Body of pancreas (tissue), 4 donors: ENCODE measurements at regions not wholly inside any gene's neighbourhood (a gene's known extent, or its start where the extent isn't known, plus 50 kb on each side); places are given as distances from the start of the nearest gene placed in this dataset.

Experiments
- ATAC-seq: fragments of 150-250 bp; one replicate; pipeline ENCODE4 v1.9.1; 2016
- DNase-seq, 4 donors: peaks; one replicate each; pipeline ENCODE4 v3.0.0-alpha.2; 2019
- H3K27ac ChIP-seq, 4 donors: fragments of 200-600 bp; sonication (generic); 1 replicate in 3 of 4; 2 replicates in 1 of 4; pipeline versions ENCODE4 v1.5.1 to v1.6.1; 2016 to 2019; ENCODE audit warnings: mild to moderate bottlenecking in 1 of 4, mixed read lengths in 1 of 4, moderate library complexity in 1 of 4
- H3K27me3 ChIP-seq, 2 donors: fragments of 200-600 bp; sonication (generic); one replicate each; pipeline ENCODE4 v1.6.0; 2016; ENCODE audit warnings: mild to moderate bottlenecking in 1 of 2
- H3K36me3 ChIP-seq, 2 donors: fragments of 200-600 bp; sonication (generic); replicated peaks in 1 of 2; 2 replicates each; pipeline ENCODE4 v1.5.1; 2016; ENCODE audit warnings: low read depth in 2 of 2; ENCODE audit not compliant: insufficient read depth in 1 of 2
- H3K4me1 ChIP-seq: fragments of 200-600 bp; sonication (generic); one replicate; pipeline ENCODE4 v1.6.0; 2016
- H3K4me3 ChIP-seq, 2 donors: fragments of 200-600 bp; sonication (generic); 1 replicate in 1 of 2; 2 replicates in 1 of 2; pipeline ENCODE4 v1.5.1; 2016 to 2019
- H3K9me3 ChIP-seq, 3 donors: fragments of 200-600 bp; sonication (generic); 1 replicate in 2 of 3; 2 replicates in 1 of 3; pipeline ENCODE4 v1.5.1; 2016
- POLR2A ChIP-seq, 3 donors: fragments of 450-650 bp; IDR thresholded peaks; one replicate each; pipeline ENCODE4 v1.6.1; 2016; ENCODE audit warnings: antibody characterized with exemption in 3 of 3, mild to moderate bottlenecking in 2 of 3
- WGBS, 2 donors: methylation state at CpG; one replicate each; pipeline ENCODE4 v1.1.5; 2017; 5-methylcytosine and 5-hydroxymethylcytosine counted together
- intact Hi-C: fragments of 100-400 bp; cut with DNase I; formaldehyde crosslinking; loops from one replicate; pipeline ENCODE4 v1.15.1; 2023
- TF ChIP-seq, protein P1 (sequence below), 7 experiments: fragments of 450-650 bp in 4 of 7; fragments of 200-600 bp in 3 of 7; sonication (generic) in 3 of 7; IDR thresholded peaks; one replicate each; pipeline ENCODE4 v1.5.1; 2016 to 2019; ENCODE audit warnings: antibody characterized with exemption in 7 of 7

- DNase-seq (no peak), ATAC-seq (no peak)
- no peak for TF ChIP-seq POLR2A (IDR thresholded peaks at IDR 0.05)
- TF ChIP-seq, protein P1, sequence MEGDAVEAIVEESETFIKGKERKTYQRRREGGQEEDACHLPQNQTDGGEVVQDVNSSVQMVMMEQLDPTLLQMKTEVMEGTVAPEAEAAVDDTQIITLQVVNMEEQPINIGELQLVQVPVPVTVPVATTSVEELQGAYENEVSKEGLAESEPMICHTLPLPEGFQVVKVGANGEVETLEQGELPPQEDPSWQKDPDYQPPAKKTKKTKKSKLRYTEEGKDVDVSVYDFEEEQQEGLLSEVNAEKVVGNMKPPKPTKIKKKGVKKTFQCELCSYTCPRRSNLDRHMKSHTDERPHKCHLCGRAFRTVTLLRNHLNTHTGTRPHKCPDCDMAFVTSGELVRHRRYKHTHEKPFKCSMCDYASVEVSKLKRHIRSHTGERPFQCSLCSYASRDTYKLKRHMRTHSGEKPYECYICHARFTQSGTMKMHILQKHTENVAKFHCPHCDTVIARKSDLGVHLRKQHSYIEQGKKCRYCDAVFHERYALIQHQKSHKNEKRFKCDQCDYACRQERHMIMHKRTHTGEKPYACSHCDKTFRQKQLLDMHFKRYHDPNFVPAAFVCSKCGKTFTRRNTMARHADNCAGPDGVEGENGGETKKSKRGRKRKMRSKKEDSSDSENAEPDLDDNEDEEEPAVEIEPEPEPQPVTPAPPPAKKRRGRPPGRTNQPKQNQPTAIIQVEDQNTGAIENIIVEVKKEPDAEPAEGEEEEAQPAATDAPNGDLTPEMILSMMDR (IDR thresholded peaks at IDR 0.05), result no peak
- WGBS, 2 donors, result 68 to 77% methylated on average over 2 of the region's 2 CpGs
- no peaks in the 10 kb centered on the region for H3K9me3 ChIP-seq
- no peaks in the 10 kb centered on the region for H3K4me1 ChIP-seq
- peaks cover 0 to 4% of the 10 kb centered on the region in 2 donors for H3K27me3 ChIP-seq
- H3K36me3 ChIP-seq, result no peaks in the 10 kb centered on the region
- no peak overlapping the region for H3K27ac ChIP-seq
- intact Hi-C loops, result no loop called here
- no peak overlapping the region for H3K4me3 ChIP-seq
These were observed 117.8 kb upstream of the NRXN1 start for GRCh38 chr2:51149725-51150124.

DNA sequence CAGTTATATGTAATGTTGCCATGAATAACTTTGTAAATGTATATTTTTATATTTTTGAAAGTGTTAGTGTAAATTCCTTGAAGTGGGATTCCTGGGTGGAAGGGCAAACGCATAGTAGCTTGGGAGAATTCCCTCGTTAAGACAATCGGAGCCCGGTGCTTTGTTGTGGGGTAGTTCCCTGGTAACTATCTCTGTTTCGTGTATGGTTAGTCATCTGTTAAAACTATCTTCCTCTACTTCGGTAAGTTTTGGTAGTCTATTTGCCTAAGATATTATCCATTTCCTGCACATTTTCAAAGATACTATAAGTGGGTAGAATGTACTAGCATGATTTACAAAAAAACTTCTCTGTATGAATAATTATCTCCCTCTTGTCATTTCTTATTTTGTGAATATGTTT, 113.8 kb upstream of the NRXN1 start:
- Histone ChIP-seq H3K36me3 (no peaks in the 10 kb centered on the region), H3K4me1 (no peaks in the 10 kb centered on the region), H3K27ac (no peak overlapping the region), H3K9me3 (no peaks in the 10 kb centered on the region), H3K27me3 (peaks cover 0 to 4% of the 10 kb centered on the region in 2 donors), H3K4me3 (no peak overlapping the region)
- ATAC-seq, result no peak
- no peak for DNase-seq
- intact Hi-C loops, result no loop called here
- TF ChIP-seq POLR2A (IDR thresholded peaks at IDR 0.05), result no peak
- TF ChIP-seq, protein P1 (IDR thresholded peaks at IDR 0.05), result no peak
- WGBS, 2 donors, result 64 to 78% methylated on average over 6 of the region's 6 CpGs

DNA sequence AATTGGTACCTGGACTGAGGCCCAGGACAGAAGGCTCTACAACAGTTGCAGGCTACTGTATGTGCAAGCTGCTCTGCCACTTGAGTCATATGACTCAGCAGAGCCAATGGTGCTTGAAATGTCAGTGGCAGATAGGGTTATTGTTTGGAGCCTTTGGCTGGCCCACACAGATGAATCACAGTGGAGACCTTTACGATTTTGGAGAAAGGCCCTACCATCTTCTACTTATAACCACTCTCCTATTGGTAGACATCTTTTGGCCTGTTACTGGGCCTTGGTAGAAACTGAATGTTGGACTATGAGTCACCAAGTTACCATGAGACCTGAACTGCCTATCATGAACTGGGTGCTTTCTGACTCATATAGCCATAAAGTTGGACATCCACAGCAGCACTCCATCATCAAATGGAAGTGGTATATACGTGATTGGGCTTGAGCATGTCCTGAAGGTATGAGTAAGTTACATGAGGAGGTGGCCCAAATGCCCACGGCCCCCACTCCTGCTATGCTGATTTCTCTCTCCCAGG, 88.9 kb upstream of the NRXN1 start:
- H3K9me3 ChIP-seq, result no peaks in the 10 kb centered on the region
- no peaks in the 10 kb centered on the region for H3K27me3 ChIP-seq
- no peak for TF ChIP-seq POLR2A (IDR thresholded peaks at IDR 0.05)
- TF ChIP-seq, protein P1 (IDR thresholded peaks at IDR 0.05), result no peak
- DNase-seq (no peak), ATAC-seq (no peak)
- no peaks in the 10 kb centered on the region for H3K4me1 ChIP-seq
- intact Hi-C loops, result no loop called here
- no peaks in the 10 kb centered on the region for H3K36me3 ChIP-seq
- 61 to 62% methylated on average over 3 of the region's 3 CpGs for WGBS, 2 donors
- no peak overlapping the region for H3K4me3 ChIP-seq
- no peak overlapping the region for H3K27ac ChIP-seq

DNA sequence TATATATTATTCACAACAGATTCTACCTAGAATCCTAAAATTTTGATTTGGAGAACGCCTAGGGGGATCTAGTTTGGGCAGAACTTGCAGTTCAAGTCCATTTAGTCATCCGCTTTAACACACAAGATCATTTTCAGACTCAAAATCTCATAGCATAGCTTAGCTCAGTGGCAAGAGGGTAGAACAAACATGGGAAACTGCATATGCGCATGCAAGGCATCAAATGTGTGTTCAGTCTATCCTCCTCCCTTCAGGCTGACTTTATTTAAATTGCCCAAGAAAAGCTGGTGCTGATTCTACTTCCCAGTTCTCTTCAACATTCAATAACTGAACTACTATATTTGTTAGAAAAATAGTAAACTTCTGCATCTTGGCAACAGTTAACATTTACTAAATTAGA, 79.6 kb upstream of the NRXN1 start:
- Histone ChIP-seq H3K9me3 (no peaks in the 10 kb centered on the region), H3K36me3 (no peaks in the 10 kb centered on the region), H3K4me1 (no peaks in the 10 kb centered on the region), H3K27me3 (no peaks in the 10 kb centered on the region), H3K27ac (no peak overlapping the region), H3K4me3 (no peak overlapping the region)
- WGBS, 2 donors, result 82 to 84% methylated on average over 3 of the region's 3 CpGs
- TF ChIP-seq POLR2A (IDR thresholded peaks at IDR 0.05), result no peak
- TF ChIP-seq, protein P1 (IDR thresholded peaks at IDR 0.05), result no peak
- intact Hi-C loops, result no loop called here
- DNase-seq, result no peak
- ATAC-seq, result no peak

DNA sequence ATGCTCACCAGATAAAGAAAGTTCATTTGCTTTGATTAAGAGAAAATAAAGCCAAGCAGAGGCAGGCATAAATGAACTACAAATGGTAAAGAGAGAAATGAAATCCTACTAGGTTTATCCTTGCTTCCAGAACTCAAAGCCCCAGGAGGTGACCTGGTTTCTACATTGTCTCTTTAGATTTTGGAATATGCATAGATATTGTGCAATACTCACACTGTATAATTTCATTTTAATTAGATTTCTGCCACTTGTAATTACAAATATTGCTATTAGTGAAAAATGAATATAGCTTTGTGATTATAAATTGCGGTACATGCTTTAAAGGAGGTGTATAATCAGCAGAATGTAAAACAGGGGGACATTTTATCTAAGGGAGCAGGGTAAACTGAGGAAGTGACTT, 76.9 kb upstream of the NRXN1 start:
- DNase-seq (no peak), ATAC-seq (no peak)
- TF ChIP-seq, protein P1 (IDR thresholded peaks at IDR 0.05), result no peak
- no peak for TF ChIP-seq POLR2A (IDR thresholded peaks at IDR 0.05)
- no peaks in the 10 kb centered on the region for H3K36me3 ChIP-seq
- H3K27ac ChIP-seq, result no peak overlapping the region
- no peaks in the 10 kb centered on the region for H3K27me3 ChIP-seq
- intact Hi-C loops, result no loop called here
- WGBS, 2 donors, result 93 to 98% methylated on average over 1 of the region's 1 CpG
- no peak overlapping the region for H3K4me3 ChIP-seq
- no peaks in the 10 kb centered on the region for H3K4me1 ChIP-seq
- no peaks in the 10 kb centered on the region for H3K9me3 ChIP-seq
